HK-2 (cell line): ENCODE measurements at regions not wholly inside any gene's neighbourhood (a gene's known extent, or its start where the extent isn't known, plus 50 kb on each side); places are given as distances from the start of the nearest gene placed in this dataset.
A peak's percentile ranks its signal among the peaks of the same experiment; 100 is the strongest.

Experiments
- DNase-seq: peaks from one replicate; pipeline ENCODE4 v3.0.0-alpha.2; 2018; ENCODE audit not compliant: unreplicated experiment

DNA sequence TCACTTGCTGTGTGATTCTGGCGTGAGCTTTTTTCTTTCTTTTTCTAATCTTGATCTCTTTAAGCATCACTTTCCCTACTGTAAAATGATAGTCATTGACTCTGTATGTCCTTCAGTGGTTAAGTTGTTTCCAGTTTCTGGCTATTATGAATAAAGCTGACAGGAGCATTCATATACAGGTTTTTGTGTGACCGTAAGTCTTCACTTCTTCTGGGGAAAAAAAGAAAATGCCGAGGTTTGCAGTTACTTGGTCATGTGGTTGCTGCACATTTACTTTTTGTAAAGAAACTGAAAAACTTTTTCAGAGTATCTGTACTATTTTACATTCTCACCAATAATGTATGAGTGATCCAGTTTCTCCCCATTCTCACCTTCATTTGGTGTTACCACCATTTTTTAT, 247.4 kb upstream of the RBMS3 start:
- DNase-seq: no peak

- DNase-seq: no peak
These were observed 230.7 kb upstream of the RBMS3 start for GRCh38 chr3:29050155-29050554.

DNA sequence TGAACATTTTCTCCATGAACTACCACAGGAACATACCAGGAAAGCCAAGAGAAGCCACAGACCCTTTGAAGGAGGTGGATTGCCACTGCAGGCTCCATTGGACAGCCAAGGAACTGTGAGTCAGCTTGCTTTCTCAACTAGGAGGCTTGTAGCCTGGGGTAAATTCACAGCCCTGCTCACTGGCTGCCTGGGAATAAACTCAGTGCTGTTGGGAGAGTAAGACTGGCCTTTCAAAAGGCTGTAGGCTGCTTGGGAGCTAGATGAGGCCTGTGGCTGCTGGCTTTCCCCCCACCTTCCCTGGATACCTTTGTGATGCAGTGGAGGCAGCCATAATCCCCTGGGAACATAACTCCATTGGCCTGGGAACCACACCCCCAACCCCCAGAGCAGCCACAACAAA, 223.5 kb upstream of the RBMS3 start:
- peak; percentile 13 for DNase-seq

DNA sequence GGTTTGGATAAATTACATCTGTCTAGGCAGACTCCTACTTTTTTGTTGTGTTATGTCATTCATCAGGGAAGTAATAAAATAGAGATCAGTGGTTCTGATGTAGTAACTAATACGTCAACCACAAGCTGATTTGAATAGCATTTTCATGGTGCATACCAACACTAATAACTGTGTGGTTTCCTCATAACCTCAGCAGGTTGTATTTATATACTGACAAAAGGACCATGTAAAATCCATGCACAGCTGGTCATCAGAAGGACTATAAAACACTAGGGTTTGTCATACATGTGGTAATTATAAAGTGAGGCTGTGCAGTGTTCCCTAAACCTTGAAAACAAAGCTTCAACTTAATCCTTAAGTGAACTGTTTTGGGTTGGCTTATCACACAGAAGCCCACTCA, 216.8 kb upstream of the RBMS3 start:
- DNase-seq: no peak

DNA sequence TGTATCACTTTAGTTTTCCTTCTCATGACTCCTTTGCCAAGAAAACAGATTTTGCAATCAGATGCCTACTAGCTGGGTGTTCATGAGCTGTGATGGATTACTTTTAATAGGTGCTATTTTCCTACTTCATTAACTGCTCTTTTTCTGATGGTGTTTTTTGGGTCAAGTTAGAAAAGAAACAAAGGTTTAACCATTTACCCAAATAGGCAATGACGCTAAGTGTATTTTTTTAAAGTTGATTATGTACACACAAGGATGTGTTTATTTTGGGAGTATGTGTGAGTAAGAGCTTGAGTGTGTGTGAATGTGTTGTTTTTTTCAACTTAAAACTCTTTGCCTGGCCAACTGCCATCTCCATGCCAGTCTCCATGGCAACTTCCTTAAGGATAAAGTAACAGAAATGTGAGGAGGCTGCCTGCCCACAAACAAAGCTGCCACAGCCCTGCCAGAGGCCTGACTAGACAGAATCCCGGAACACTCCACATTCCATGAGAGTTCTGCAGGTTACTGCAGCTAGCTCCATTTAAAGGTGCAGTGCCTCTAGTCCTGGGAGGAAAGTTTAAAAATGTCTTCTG, 215.6 kb upstream of the RBMS3 start:
- DNase-seq: peak; percentile 77

DNA sequence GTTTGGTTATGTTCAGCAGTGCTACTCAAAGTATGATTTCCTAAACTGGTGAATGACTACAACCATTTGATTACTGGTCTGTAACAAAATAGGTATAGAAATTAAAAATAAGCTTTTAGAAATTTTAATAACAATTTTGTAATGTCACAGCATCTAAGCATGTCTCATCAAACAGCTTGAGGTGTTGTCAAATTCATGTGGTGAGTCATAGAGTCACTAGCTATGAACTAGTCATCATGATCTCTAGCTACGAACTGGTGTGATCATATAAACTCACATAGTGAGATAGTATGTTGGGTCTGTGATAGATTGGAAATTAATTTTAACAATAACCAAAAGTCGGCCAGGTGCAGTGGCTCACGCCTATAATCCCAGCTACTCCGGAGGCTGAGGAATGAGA, 213.9 kb upstream of the RBMS3 start:
- DNase-seq: no peak

DNA sequence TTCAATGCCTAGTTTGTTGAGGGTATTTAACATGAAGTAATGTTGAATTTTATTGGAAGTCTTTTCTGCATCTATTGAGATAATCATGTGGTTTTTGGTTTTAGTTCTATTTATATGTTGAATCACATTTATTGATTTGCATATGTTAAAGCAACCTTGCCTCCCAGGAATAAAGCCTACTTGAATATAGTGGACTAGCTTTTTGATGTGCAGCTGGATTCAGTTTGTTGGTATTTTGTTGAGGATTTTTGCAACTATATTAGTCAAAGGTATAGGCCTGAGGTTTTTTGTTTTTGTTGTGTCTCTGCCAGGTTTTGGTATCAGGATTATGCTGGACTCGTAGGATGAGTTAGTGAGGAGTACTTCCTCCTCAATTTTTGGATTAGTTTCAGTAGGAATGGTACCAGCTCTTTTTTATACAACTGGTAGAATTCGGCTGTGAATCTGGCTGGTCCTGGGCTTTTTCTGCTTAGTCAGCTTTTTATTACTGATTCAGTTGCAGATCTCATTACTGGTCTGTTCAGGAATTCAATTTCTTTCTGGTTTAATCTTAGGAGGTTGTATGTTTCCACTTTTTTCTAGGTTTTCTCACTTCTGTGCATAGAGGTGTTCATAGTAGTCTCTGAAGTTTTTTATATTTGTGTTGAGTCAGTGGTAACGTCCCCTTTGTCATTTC, 209.8 kb upstream of the RBMS3 start:
- DNase-seq: no peak

GRCh38 chr3:29072611-29073010, 208.3 kb upstream of the RBMS3 start:
- DNase-seq: no peak

DNA sequence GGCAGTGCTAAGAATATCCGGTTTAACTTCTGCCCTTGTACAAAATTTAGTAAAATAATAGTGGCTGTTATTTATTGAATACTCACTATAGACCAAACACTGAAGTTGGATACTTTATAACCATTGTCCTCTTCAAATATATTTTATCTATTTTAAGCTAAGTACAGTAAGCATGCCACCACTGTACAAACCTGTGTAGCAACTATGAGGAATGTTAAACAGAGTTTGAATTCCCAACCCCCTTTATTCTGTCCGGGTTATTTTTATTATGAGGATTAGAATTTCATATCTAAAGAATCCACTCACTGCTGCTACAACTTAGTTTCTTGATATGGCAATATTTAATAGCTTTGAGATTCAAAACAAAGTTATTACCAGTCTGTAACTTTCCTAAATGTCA, 203.5 kb upstream of the RBMS3 start:
- no peak for DNase-seq

GRCh38 chr3:29079358-29079757, 201.5 kb upstream of the RBMS3 start:
- no peak for DNase-seq

GRCh38 chr3:29080967-29081366, 199.9 kb upstream of the RBMS3 start:
- DNase-seq: no peak

DNA sequence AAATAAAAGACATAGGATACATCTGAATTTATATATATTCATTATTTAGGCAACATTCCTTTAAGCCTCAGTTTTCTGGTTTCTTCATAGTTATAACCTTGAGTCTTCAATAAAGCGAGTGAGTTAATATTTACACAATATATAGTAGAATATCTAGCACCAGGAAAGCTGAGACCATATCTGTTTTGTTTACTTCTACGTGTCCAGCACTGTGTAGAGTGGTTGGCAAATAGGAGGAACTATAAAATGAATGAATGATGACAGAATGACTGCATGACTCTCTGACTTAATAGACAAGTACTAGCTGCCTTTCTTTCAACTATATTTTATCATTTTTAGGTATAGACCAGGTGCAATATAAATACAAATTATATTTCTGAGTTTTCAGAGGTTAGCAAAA, 197.8 kb upstream of the RBMS3 start:
- DNase-seq: no peak

DNA sequence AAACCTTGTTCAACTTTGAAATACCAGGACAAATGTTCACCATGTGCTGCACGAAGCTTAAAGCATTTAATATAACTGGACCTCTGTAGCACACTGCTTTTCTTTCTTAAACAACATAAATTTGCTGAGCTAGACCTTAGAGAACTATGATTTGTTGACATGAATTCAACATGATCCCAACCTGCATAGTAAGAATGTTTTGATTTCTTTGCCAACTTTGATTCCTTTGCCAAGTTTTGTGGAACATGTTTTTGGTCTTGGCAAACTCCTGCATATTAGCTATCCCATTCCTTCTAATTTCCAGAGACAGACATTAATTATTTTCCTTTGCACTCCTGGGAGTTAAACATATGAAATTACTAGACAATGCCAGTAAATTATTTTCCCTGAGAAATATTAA, 197.2 kb upstream of the RBMS3 start:
- DNase-seq: no peak

- DNase-seq: no peak
These were observed 192.3 kb upstream of the RBMS3 start for GRCh38 chr3:29088579-29088978.

DNA sequence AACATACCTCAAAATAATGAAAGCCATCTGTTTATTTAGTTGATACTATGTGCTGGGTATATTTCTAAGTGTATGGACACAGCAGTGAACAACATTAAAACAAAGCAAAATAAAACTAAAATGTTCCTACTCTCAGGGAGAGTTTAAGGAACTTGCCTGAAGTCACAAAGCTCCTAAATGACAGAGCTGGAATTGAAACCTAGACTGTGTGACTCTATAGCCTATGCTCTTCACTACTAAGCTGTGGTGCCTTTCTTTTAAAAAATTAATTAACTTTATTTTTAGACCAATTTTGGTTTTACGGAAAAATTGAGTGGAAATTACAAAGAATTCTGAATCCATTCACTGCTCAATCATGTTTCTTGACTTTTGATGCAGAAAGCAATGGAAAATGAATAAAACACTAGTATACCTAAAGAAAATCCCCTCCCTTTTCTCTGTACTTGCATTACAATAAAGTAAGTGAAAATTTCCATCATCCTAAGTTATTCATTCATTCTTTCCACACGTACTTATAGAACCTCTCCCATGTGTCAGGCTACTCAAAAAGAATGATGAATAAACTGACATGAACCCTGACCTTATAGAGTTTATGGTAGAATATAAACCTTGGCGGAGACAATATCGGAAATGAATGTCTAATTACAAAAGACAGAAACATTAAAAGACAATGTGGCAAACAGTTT, 189.8 kb upstream of the RBMS3 start:
- no peak for DNase-seq

DNA sequence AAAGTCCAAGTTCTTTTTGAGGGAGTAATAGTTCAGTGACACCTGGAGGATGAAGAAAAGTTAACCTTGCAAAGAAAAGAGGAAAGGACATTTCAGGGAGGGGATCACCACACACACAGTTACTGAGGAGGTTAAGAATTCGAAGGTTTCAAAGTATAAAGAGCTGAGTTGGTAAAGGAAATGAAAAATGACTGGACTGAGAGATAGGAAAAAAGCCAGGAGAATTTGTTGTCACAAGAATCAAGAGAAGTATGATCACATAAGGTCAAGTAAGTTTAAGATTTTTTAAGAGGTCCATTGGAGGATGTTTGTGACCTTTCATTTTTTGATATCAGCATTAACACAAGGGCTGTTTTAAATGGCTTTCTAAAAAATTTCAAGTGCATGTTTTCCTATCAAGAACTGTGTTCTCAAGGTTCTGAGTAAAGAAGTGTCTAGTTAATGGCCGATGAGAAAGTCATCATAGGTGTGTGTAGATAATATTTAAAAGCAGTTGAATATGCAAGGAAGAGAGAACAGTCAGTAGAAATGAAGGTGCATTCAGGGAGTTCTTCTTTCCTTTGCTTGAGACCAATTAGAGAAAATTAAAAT, 189.2 kb upstream of the RBMS3 start:
- no peak for DNase-seq

- DNase-seq: no peak
These were observed 188.5 kb upstream of the RBMS3 start for GRCh38 chr3:29092348-29092747.

GRCh38 chr3:29099296-29099695, 181.6 kb upstream of the RBMS3 start:
- no peak for DNase-seq

DNA sequence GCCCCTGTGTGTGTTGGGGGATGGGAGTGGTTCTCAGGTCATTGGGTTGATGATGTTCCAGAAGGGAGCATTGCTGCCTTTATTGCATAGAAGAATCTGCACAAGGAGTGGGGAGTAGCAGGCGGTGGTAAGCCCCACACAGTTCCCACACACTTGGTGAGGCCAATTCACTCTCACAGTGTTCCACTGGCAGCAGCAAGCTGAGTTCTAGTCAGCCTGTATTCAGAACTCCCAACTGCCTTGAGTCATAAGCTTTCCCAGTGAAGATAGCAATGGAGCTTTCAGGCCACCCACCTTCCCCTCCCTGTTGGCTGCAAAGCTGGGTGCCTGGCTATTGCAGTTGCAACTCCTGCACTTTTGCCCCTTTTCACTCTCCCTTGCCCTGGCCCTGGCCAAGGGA, 181.1 kb upstream of the RBMS3 start:
- no peak for DNase-seq

GRCh38 chr3:29100292-29100691, 180.6 kb upstream of the RBMS3 start:
- DNase-seq: no peak

DNA sequence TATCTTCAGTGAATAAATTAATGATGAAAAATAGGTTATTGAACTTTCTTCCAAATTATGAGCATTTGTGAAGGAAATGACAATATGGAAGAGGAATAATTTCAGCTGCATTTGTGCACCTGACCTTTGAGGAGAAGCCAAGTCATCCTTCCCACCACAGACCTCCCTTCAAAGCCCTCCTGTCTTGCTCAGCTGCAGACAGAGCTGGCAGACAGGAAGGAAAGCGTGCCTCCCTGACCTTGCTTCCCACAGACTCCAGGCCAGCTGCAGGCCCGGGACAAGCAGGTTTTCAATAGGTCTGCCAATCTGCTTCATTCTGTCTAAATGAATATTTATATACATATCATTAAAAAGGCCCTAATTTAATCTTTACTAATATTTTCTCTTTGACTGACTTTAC, 152.9 kb upstream of the RBMS3 start:
- no peak for DNase-seq

DNA sequence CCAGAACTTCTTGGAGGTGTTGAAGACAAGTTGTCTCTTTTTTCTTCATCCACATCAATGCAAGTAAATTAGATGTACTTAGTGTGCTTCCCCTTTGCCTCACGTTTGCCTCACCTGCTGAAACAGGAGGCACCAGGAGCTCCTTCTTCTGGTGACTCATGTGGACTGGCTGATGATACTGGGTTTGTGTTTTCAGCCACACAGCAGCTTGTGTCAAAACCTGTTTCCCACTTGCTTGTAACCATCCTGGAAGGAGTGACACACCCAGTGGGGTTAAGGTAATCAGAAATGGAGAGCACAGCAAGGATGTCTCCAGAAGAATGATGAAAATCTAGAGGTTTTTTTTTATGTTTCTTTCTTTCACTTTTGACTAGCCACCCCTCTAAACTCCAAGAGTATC, 143.3 kb upstream of the RBMS3 start:
- DNase-seq: no peak

DNA sequence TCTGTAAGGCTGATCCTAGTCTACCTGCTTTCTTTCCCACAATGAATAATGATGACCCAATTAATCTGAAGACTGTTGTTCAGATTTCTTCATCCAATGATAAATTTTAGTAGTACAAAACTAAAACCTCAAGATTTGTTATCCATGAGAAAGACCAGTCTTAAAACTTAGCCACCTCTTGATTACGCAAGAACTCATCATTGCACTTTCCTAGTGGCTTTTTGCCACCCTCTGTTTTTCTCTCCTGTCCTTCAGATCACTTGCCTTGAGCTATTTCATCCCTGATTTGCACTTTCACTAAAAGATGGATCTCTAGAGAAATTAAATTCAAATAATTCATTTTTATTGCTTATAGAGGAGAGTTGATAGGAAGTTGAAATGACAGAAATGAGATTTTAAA, 142.7 kb upstream of the RBMS3 start:
- DNase-seq: no peak
